H1 (cell line): ENCODE measurements at regions not wholly inside any gene's neighbourhood (a gene's known extent, or its start where the extent isn't known, plus 50 kb on each side); places are given as distances from the start of the nearest gene placed in this dataset.
A peak's percentile ranks its signal among the peaks of the same experiment; 100 is the strongest.

Experiments
- CTCF ChIA-PET: fragments of 300-600 bp; sonication (Branson Sonifier 250); formaldehyde crosslinking; loops from one replicate; lab custom pipeline; 2021; ENCODE audit not compliant: partially characterized antibody; lab: Charles Lee
- POLR2A ChIA-PET: fragments of 300-600 bp; sonication (Branson Sonifier 250); formaldehyde crosslinking; loops from one replicate; lab custom pipeline; 2021; ENCODE audit warnings: inconsistent platforms; ENCODE audit not compliant: partially characterized antibody; lab: Charles Lee
- DNase-seq, 2 experiments: peaks; one replicate each; pipeline versions ENCODE4 v3.0.0 to v3.0.0-alpha.2; 2010 to 2022; ENCODE audit warnings: low spot score in 2 of 2, low read depth in 1 of 2, mixed read lengths in 1 of 2
- FAIRE-seq: peaks from 2 replicates; lab custom pipeline; 2011; peaks lifted over from hg19 to GRCh38; lab: Jason Lieb, UNC
- H2AFZ ChIP-seq: 2 replicates; pipeline ENCODE4 v1.8.1; 2012; ENCODE audit warnings: low read length, inconsistent platforms
- H2AK5ac ChIP-seq: 2 replicates; pipeline ENCODE4 v1.6.1; 2013; ENCODE audit warnings: low read depth, low read length
- H2BK120ac ChIP-seq: replicated peaks from 2 replicates; pipeline ENCODE3; 2013; ENCODE audit warnings: low read depth, low read length, inconsistent platforms
- H2BK12ac ChIP-seq: 2 replicates; pipeline ENCODE4 v1.6.1; 2013; ENCODE audit warnings: low read depth, low read length
- H2BK15ac ChIP-seq: 2 replicates; pipeline ENCODE4 v1.6.1; 2013; ENCODE audit warnings: low read length
- H2BK20ac ChIP-seq: 2 replicates; pipeline ENCODE4 v1.6.1; 2013; ENCODE audit warnings: low read length
- H2BK5ac ChIP-seq: 2 replicates; pipeline ENCODE4 v1.6.1; 2013; ENCODE audit warnings: low read depth, low read length
- H3K14ac ChIP-seq: 2 replicates; pipeline ENCODE4 v1.6.1; 2013; ENCODE audit warnings: inconsistent platforms; ENCODE audit not compliant: insufficient read length
- H3K18ac ChIP-seq: 2 replicates; pipeline ENCODE4 v1.6.1; 2013; ENCODE audit warnings: low read length; ENCODE audit errors: extremely low read depth
- H3K23ac ChIP-seq: 2 replicates; pipeline ENCODE4 v1.6.1; 2013; ENCODE audit warnings: inconsistent platforms; ENCODE audit not compliant: insufficient read length
- H3K23me2 ChIP-seq: 2 replicates; pipeline ENCODE4 v1.6.1; 2013; ENCODE audit warnings: low read depth, low read length
- H3K27ac ChIP-seq: 2 replicates; pipeline ENCODE4 v1.6.1; 2011; ENCODE audit warnings: low read depth, low read length, inconsistent platforms
- H3K27me3 ChIP-seq, 4 experiments: replicated peaks in 1 of 4; 1 replicate in 1 of 4; 2 replicates in 3 of 4; pipeline versions ENCODE4 v1.6.1 to v1.8.1; 2011 to 2013; ENCODE audit warnings: low read length in 3 of 4, mild to moderate bottlenecking in 3 of 4, inconsistent platforms in 2 of 4, mixed read lengths in 2 of 4, moderate library complexity in 1 of 4; ENCODE audit not compliant: control insufficient read depth in 3 of 4, insufficient read depth in 3 of 4; ENCODE audit errors: extremely low read depth in 1 of 4
- H3K36me3 ChIP-seq, 4 experiments: 2 replicates each; pipeline versions ENCODE4 v1.6.1 to v1.8.1; 2011 to 2013; ENCODE audit warnings: mild to moderate bottlenecking in 4 of 4, low read length in 3 of 4, moderate library complexity in 2 of 4, control low read depth in 1 of 4, inconsistent platforms in 1 of 4; ENCODE audit not compliant: insufficient read depth in 4 of 4, control insufficient read depth in 2 of 4
- H3K4ac ChIP-seq: replicated peaks from 2 replicates; pipeline ENCODE3; 2013; ENCODE audit warnings: low read length, low read depth, mixed read lengths, inconsistent platforms; ENCODE audit not compliant: insufficient read length
- H3K4me1 ChIP-seq, 4 experiments: replicated peaks in 1 of 4; 1 replicate in 1 of 4; 2 replicates in 3 of 4; pipeline versions ENCODE4 v1.6.1 to v1.8.1; 2011 to 2013; ENCODE audit warnings: low read length in 3 of 4, inconsistent platforms in 2 of 4, mixed read lengths in 1 of 4; ENCODE audit not compliant: insufficient read depth in 4 of 4, control insufficient read depth in 3 of 4
- H3K4me2 ChIP-seq, 2 experiments: 2 replicates each; pipeline versions ENCODE4 v1.6.1 to v1.8.1; 2011 to 2013; ENCODE audit warnings: low read depth in 2 of 2, low read length in 2 of 2, control low read depth in 1 of 2, inconsistent platforms in 1 of 2, mild to moderate bottlenecking in 1 of 2; ENCODE audit not compliant: insufficient read depth in 1 of 2
- H3K4me3 ChIP-seq, 4 experiments: fragments of 200-600, 300-600 bp in 1 of 4; sonication (generic), shearing (Covaris generic), sonication (Bioruptor Twin) in 1 of 4; 2 replicates each; pipeline versions ENCODE4 v1.5.1 to v1.8.1; 2011 to 2016; ENCODE audit warnings: low read length in 4 of 4, low read depth in 3 of 4, control low read depth in 2 of 4, inconsistent platforms in 2 of 4, mild to moderate bottlenecking in 2 of 4, mixed read lengths in 1 of 4, moderate library complexity in 1 of 4; ENCODE audit not compliant: insufficient read depth in 2 of 4; ENCODE audit errors: extremely low read depth in 1 of 4
- H3K56ac ChIP-seq: replicated peaks from 2 replicates; pipeline ENCODE3; 2013; ENCODE audit warnings: low read depth, mild to moderate bottlenecking, mixed read lengths, low read length, inconsistent platforms; ENCODE audit not compliant: insufficient read length
- H3K79me1 ChIP-seq: 2 replicates; pipeline ENCODE4 v1.6.1; 2013; ENCODE audit warnings: low read depth, low read length, control low read depth
- H3K79me2 ChIP-seq, 2 experiments: 2 replicates each; pipeline versions ENCODE4 v1.6.1 to v1.8.1; 2012 to 2013; ENCODE audit warnings: low read length in 2 of 2, mild to moderate bottlenecking in 2 of 2, inconsistent platforms in 1 of 2; ENCODE audit not compliant: insufficient read depth in 2 of 2, control insufficient read depth in 1 of 2
- H3K9ac ChIP-seq, 4 experiments: replicated peaks in 1 of 4; 1 replicate in 1 of 4; 2 replicates in 3 of 4; pipeline versions ENCODE4 v1.6.1 to v1.8.1; 2011 to 2013; ENCODE audit warnings: low read depth in 3 of 4, low read length in 3 of 4, control low read depth in 2 of 4, mild to moderate bottlenecking in 2 of 4, moderate library complexity in 2 of 4, inconsistent platforms in 1 of 4; ENCODE audit errors: extremely low read depth in 1 of 4
- H3K9me3 ChIP-seq, 2 experiments: 2 replicates each; pipeline versions ENCODE4 v1.6.1 to v1.8.1; 2012 to 2013; ENCODE audit warnings: mild to moderate bottlenecking in 2 of 2, moderate library complexity in 2 of 2, control low read depth in 1 of 2, inconsistent platforms in 1 of 2, low read depth in 1 of 2, low read length in 1 of 2, mixed read lengths in 1 of 2; ENCODE audit not compliant: insufficient read depth in 2 of 2
- H4K20me1 ChIP-seq, 2 experiments: replicated peaks in 1 of 2; 2 replicates each; pipeline versions ENCODE3 to v1.8.1; 2011 to 2013; ENCODE audit warnings: inconsistent platforms in 2 of 2, low read length in 2 of 2, mild to moderate bottlenecking in 1 of 2; ENCODE audit not compliant: insufficient read depth in 2 of 2, control insufficient read depth in 1 of 2
- H4K5ac ChIP-seq: 2 replicates; pipeline ENCODE4 v1.6.1; 2013; ENCODE audit warnings: low read length, low read depth, mixed read lengths, inconsistent platforms; ENCODE audit not compliant: insufficient read length
- H4K8ac ChIP-seq: 2 replicates; pipeline ENCODE4 v1.8.0; 2013; ENCODE audit warnings: mild to moderate bottlenecking, moderate library complexity, low read length, inconsistent platforms; ENCODE audit not compliant: insufficient read depth; ENCODE audit errors: extremely low read depth
- H4K91ac ChIP-seq: replicated peaks from 2 replicates; pipeline ENCODE3; 2013; ENCODE audit warnings: low read length, mixed read lengths, inconsistent platforms; ENCODE audit not compliant: insufficient read length
- ASH2L ChIP-seq: fragments of 200-600, 300-600 bp; sonication (generic); IDR thresholded peaks from one replicate; pipeline ENCODE4 v1.7.1; 2017; ENCODE audit warnings: low read length
- FOSL1 ChIP-seq: IDR thresholded peaks from 2 replicates; pipeline ENCODE4 v1.6.1; 2011; ENCODE audit warnings: mild to moderate bottlenecking, low read depth, low read length, moderate library complexity; ENCODE audit not compliant: insufficient read depth
- SIRT6 ChIP-seq: IDR thresholded peaks from one replicate; pipeline ENCODE4 v1.7.1; 2012; ENCODE audit warnings: low read length, inconsistent platforms
- WGBS, 2 experiments: shearing (Covaris generic) in 1 of 2; methylation state at CpG; one replicate each; pipeline versions ENCODE4 v1.1.6 to v1.1.7; 2013 to 2015; ENCODE audit warnings: low lambda C conversion rate in 2 of 2, mixed read lengths in 2 of 2, inconsistent platforms in 1 of 2, low coverage in 1 of 2, missing lambda C conversion rate in 1 of 2; ENCODE audit not compliant: insufficient replicate concordance in 2 of 2, insufficient coverage in 1 of 2, insufficient read length in 1 of 2; ENCODE audit errors: extremely low coverage in 1 of 2, missing lambda C conversion rate in 1 of 2; 5-methylcytosine and 5-hydroxymethylcytosine counted together

GRCh38 chr12:124410354-124411175 is 115.7 kb downstream of the RFLNA start:
- Histone ChIP-seq H3K27ac (peak overlapping the region; percentile 62; the same call in 1 of the 2 replicates), H3K79me2 (peaks cover 0 to 18% of the 10 kb centered on the region in 2 experiments; a peak in 1 of 4 replicates)
- CTCF ChIA-PET, result interaction anchor here (0.6 to 1.9 kb wide), 7 partner anchors 10 to 1182 kb away, joined by 3 to 16 read pairs (median 3); no protein-coding TSS in a partner anchor

More at GRCh38 chr12:124410354-124411175, 115.7 kb downstream of the RFLNA start:
- no peak overlapping the region for H3K9ac ChIP-seq
- H3K56ac ChIP-seq, result no peak overlapping the region
- no peak for DNase-seq
- no peak overlapping the region for H2BK120ac ChIP-seq
- H2AFZ ChIP-seq, result no peak overlapping the region
- H4K20me1 ChIP-seq, result peaks cover 4 to 13% of the 10 kb centered on the region in 2 experiments
- peaks cover 13% of the 10 kb centered on the region; the same call in 1 of the 2 replicates for H3K79me1 ChIP-seq
- TF ChIP-seq FOSL1 (no peak), ASH2L (no peak), SIRT6 (no peak)
- POLR2A ChIA-PET, result interaction anchor here (0.7 to 0.9 kb wide), 4 partner anchors 9 to 51 kb away, joined by 3 to 5 read pairs (median 3); no protein-coding TSS in a partner anchor
- H3K14ac ChIP-seq, result no peak overlapping the region
- no peaks in the 10 kb centered on the region for H3K9me3 ChIP-seq
- WGBS, 2 experiments, result 71% methylated on average over 11 of the region's 15 CpGs; no CpG with 5 or more reads in 1 of the 2 experiments
- H2BK5ac ChIP-seq, result peak overlapping the region; percentile 82
- peak overlapping the region in 1 of 2 experiments; percentile 11; a peak in 1 of 4 replicates for H3K4me2 ChIP-seq
- H3K4me1 ChIP-seq, result peaks cover 0 to 18% (median 9%) of the 10 kb centered on the region in 4 experiments; a peak in 6 of 7 replicates
- no peak overlapping the region for H4K91ac ChIP-seq
- H2BK15ac ChIP-seq, result no peak overlapping the region
- H3K4me3 ChIP-seq, result no peak overlapping the region
- H4K5ac ChIP-seq, result no peak overlapping the region
- no peaks in the 10 kb centered on the region for H3K27me3 ChIP-seq
- peak overlapping the region; percentile 71 for H3K18ac ChIP-seq
- no peak overlapping the region for H2AK5ac ChIP-seq
- no peak overlapping the region for H3K4ac ChIP-seq
- no peak overlapping the region for H2BK20ac ChIP-seq
- H2BK12ac ChIP-seq, result no peak overlapping the region
- no peak for FAIRE-seq
- no peak overlapping the region for H3K23ac ChIP-seq
- H4K8ac ChIP-seq, result no peak overlapping the region
- peaks cover 0 to 5% (median 1%) of the 10 kb centered on the region in 4 experiments; a peak in 2 of 8 replicates for H3K36me3 ChIP-seq
- H3K23me2 ChIP-seq, result no peaks in the 10 kb centered on the region
